ENCODE measurements at regions not wholly inside any gene's neighbourhood (a gene's known extent, or its start where the extent isn't known, plus 50 kb on each side); places are given as distances from the start of the nearest gene placed in this dataset.

GRCh38 chr6:130575557-130575956, 209.7 kb downstream of the TMEM200A start:
- TF ChIP-seq CTCF (IDR thresholded peaks at IDR 0.05) = no peak
- TF ChIP-seq POLR2A (IDR thresholded peaks at IDR 0.05) = no peak
